Stomach (tissue), 8 donors: ENCODE measurements at regions not wholly inside any gene's neighbourhood (a gene's known extent, or its start where the extent isn't known, plus 50 kb on each side); places are given as distances from the start of the nearest gene placed in this dataset.
"Not testable (repeated sequence)": the region's sequence is repeated elsewhere in the genome, so short reads cannot be mapped to it uniquely, and the experiment has no call there.

Source experiments
- DNase-seq, 2 donors: peaks; one replicate each; pipeline versions ENCODE4 v3.0.0 to v3.0.0-alpha.2; 2013 to 2019
- H3K27ac ChIP-seq, 5 donors: fragments of 200-600 bp in 4 of 5; sonication (generic) in 4 of 5; one replicate each; pipeline ENCODE4 v1.5.1; 2013 to 2019; ENCODE audit warnings: mild to moderate bottlenecking in 1 of 5, moderate library complexity in 1 of 5
- H3K27me3 ChIP-seq, 3 donors: fragments of 200-600 bp; sonication (generic); one replicate each; pipeline ENCODE4 v1.5.1; 2017 to 2019; ENCODE audit warnings: mixed run types in 1 of 3
- H3K36me3 ChIP-seq, 4 donors: fragments of 200-600 bp; sonication (generic); 1 replicate in 3 of 4; 2 replicates in 1 of 4; pipeline ENCODE4 v1.5.1; 2016 to 2019
- H3K4me1 ChIP-seq, 4 donors: fragments of 200-600 bp; sonication (generic); one replicate each; pipeline ENCODE4 v1.5.1; 2016 to 2019
- H3K4me3 ChIP-seq, 4 donors: fragments of 200-600 bp; sonication (generic) in 3 of 4; one replicate each; pipeline ENCODE4 v1.5.1; 2016 to 2019; ENCODE audit warnings: mild to moderate bottlenecking in 1 of 4
- H3K9me3 ChIP-seq, 4 donors: fragments of 200-600 bp; sonication (generic); one replicate each; pipeline ENCODE4 v1.5.1; 2016 to 2019
- EP300 ChIP-seq: sonication (generic); formaldehyde crosslinking; IDR thresholded peaks from one replicate; pipeline ENCODE4 v1.6.1; 2017; ENCODE audit warnings: antibody characterized with exemption
- POLR2A ChIP-seq, 4 donors: fragments of 450-650 bp; IDR thresholded peaks; one replicate each; pipeline ENCODE4 v1.6.1; 2016; ENCODE audit warnings: antibody characterized with exemption in 4 of 4, control low read depth in 2 of 4, mild to moderate bottlenecking in 1 of 4, moderate library complexity in 1 of 4
- POLR2AphosphoS5 ChIP-seq, 3 donors: sonication (generic); formaldehyde crosslinking; IDR thresholded peaks; one replicate each; pipeline ENCODE4 v1.6.1; 2016; ENCODE audit warnings: antibody characterized with exemption in 3 of 3
- WGBS, 5 donors: extraction: QIAGEN DNeasy Blood & Tissue Kit in 3 of 5; methylation state at CpG; one replicate each; pipeline versions ENCODE4 v1.1.5 to v1.1.7; 2013 to 2018; 5-methylcytosine and 5-hydroxymethylcytosine counted together
- intact Hi-C: fragments of 100-400 bp; cut with DNase I; formaldehyde crosslinking; loops from one replicate; pipeline ENCODE4 v1.15.1; 2023; ENCODE audit warnings: low total_unique reads
- TF ChIP-seq, protein P1 (sequence below), 7 experiments: fragments of 450-650 bp in 4 of 7; fragments of 200-600 bp in 3 of 7; sonication (generic) in 3 of 7; IDR thresholded peaks; one replicate each; pipeline ENCODE4 v1.5.1; 2016 to 2019; ENCODE audit warnings: antibody characterized with exemption in 7 of 7, control low read depth in 2 of 7, mild to moderate bottlenecking in 1 of 7
- donor health status: healthy with polysubstance abuse.
- donor health status: Bipolar disorder and iron deficiency.
- donor health status: healthy.

DNA sequence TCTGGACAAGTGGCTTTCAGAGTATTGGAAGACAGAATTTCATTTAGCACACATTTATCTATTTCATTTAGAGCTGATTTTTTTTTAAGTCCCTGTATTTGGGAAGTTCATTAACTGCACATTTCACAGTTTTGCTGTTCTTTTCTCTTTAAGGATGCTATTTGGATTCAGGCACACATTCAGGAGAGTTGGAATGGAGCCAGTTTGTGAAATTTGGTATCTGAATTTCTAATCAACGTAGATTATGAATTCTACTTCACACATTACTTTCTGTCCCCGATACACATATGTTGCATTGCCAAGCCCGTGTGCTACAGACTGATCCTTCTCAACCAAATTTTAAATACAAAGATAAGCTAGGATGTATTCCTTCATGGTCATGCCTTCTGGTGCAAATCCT is 503.9 kb downstream of the IRS1 start:
- TF ChIP-seq POLR2AphosphoS5 (IDR thresholded peaks at IDR 0.05) (no peak), EP300 (no peak), POLR2A (IDR thresholded peaks at IDR 0.05) (no peak)
- TF ChIP-seq, protein P1, sequence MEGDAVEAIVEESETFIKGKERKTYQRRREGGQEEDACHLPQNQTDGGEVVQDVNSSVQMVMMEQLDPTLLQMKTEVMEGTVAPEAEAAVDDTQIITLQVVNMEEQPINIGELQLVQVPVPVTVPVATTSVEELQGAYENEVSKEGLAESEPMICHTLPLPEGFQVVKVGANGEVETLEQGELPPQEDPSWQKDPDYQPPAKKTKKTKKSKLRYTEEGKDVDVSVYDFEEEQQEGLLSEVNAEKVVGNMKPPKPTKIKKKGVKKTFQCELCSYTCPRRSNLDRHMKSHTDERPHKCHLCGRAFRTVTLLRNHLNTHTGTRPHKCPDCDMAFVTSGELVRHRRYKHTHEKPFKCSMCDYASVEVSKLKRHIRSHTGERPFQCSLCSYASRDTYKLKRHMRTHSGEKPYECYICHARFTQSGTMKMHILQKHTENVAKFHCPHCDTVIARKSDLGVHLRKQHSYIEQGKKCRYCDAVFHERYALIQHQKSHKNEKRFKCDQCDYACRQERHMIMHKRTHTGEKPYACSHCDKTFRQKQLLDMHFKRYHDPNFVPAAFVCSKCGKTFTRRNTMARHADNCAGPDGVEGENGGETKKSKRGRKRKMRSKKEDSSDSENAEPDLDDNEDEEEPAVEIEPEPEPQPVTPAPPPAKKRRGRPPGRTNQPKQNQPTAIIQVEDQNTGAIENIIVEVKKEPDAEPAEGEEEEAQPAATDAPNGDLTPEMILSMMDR (IDR thresholded peaks at IDR 0.05) = no peak
- H3K4me1 ChIP-seq = no peaks in the 10 kb centered on the region
- H3K27me3 ChIP-seq = no peaks in the 10 kb centered on the region
- H3K27ac ChIP-seq = no peak overlapping the region
- H3K9me3 ChIP-seq = peaks cover 3 to 20% (median 16%) of the 10 kb centered on the region in 4 donors
- whole genome bisulfite sequencing, 5 donors = 80 to 91% (median 84%) methylated on average over 3 of the region's 3 CpGs
- intact Hi-C loops = no loop called here
- no peak overlapping the region for H3K4me3 ChIP-seq
- H3K36me3 ChIP-seq = no peaks in the 10 kb centered on the region
- no peak for DNase-seq

DNA sequence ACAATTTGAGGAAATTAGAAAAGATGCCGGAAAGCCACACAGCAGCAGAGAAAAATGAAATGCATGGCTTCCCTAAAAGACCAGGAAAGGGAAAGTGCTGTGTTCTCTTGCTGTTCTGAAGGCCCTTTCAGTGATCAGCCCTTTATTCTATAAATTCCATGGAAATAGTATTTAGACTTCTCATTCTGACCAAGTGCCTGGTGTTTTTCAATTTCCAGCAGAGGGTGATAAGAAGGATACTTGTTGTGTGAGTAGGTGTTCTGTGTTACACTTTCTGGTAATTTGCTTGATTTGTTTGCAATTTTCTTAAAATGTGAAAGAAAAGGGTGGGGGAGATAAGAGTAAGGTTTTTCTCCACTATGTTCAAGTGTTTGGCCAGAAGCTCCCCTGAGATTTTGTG is 504.5 kb downstream of the IRS1 start:
- Histone ChIP-seq H3K4me1 (no peaks in the 10 kb centered on the region), H3K36me3 (no peaks in the 10 kb centered on the region), H3K27ac (no peak overlapping the region), H3K27me3 (no peaks in the 10 kb centered on the region), H3K9me3 (peaks cover 3 to 25% (median 18%) of the 10 kb centered on the region in 4 donors), H3K4me3 (no peak overlapping the region)
- DNase-seq = no peak
- no peak for TF ChIP-seq POLR2A (IDR thresholded peaks at IDR 0.05)
- TF ChIP-seq POLR2AphosphoS5 (IDR thresholded peaks at IDR 0.05) = no peak
- intact Hi-C loops = no loop called here
- 0 to 44% (median 0%) methylated on average over 1 of the region's 1 CpG for WGBS, 5 donors

DNA sequence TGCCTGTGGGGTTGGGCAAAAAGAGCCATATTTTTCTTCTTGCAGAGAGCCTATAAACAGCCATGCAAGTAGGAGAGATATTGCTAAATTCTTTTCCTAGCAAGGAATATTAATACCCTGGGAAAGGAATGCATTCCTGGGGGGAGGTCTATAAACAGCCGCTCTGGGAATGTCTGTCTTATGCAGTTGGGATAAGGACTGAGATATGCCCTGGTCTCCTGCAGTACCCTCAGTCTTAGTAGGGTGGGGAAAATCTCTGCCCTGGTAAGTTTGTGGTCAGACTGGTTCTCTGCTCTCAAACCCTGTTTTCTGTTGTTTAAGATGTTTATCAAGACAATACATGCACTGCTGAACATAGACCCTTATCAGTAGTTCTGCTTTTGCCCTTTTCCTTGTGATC is 508.3 kb downstream of the IRS1 start:
- H3K27me3 ChIP-seq, intact Hi-C loops, H3K4me3 ChIP-seq, H3K4me1 ChIP-seq, DNase-seq, H3K27ac ChIP-seq, H3K36me3 ChIP-seq: not testable (repeated sequence)
- peaks cover 3 to 25% (median 18%) of the 10 kb centered on the region in 4 donors for H3K9me3 ChIP-seq
- 81 to 100% (median 96%) methylated on average over 1 of the region's 1 CpG for WGBS, 5 donors

DNA sequence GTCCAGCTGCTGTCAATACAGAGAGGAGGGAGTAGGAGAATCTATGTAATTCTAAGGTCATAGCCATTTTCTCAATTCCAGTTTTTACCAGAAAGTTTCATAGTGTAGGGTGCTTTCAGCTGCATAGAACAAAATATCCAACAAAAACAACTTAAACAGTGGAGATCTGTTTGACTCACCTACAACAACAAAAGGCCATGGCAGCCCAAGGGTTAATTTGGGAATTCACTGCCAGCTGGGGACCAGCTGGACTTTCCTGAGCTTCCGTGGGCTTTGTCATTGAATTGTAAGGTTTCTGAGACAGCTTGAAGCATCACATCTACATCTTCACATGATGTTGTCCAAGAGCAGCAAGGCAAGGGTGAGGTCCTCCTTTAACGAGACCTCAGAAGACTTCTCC is 512.7 kb downstream of the IRS1 start:
- Histone ChIP-seq H3K36me3 (no peaks in the 10 kb centered on the region), H3K27me3 (no peaks in the 10 kb centered on the region), H3K27ac (no peak overlapping the region), H3K4me1 (no peaks in the 10 kb centered on the region), H3K4me3 (no peak overlapping the region), H3K9me3 (peaks cover under 1 to 18% (median 11%) of the 10 kb centered on the region in 4 donors)
- TF ChIP-seq POLR2A (IDR thresholded peaks at IDR 0.05) (no peak), EP300 (no peak), POLR2AphosphoS5 (IDR thresholded peaks at IDR 0.05) (no peak)
- TF ChIP-seq, protein P1 (IDR thresholded peaks at IDR 0.05) = no peak
- intact Hi-C loops = no loop called here
- DNase-seq = no peak
- WGBS, 5 donors = 60 to 76% (median 71%) methylated on average over 2 of the region's 2 CpGs

DNA sequence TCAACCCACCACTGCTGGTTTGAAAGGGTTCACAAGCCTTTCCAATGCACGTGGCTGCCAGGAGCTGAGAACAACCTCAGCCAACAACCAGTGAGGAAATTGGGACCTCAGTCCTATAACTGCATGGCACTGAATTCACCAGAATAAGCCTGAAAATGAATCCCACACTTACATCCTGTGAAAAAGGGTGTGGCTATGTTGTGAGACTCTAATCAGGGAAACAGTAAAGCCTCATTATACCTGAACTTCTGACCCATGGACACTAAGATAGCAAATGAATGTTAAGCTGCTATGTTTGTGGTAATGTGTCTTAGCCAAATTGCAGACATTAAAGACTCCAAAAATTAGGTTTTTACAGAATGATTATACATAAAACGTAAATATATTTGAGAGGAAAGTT is 515.8 kb downstream of the IRS1 start:
- peak in 1 of 2 donors; percentile 6 for DNase-seq
- Histone ChIP-seq H3K4me1 (no peaks in the 10 kb centered on the region), H3K27ac (no peak overlapping the region), H3K9me3 (no peaks in the 10 kb centered on the region), H3K36me3 (no peaks in the 10 kb centered on the region), H3K4me3 (no peak overlapping the region), H3K27me3 (no peaks in the 10 kb centered on the region)
- intact Hi-C loops = no loop called here
- WGBS, 5 donors = 48 to 63% (median 61%) methylated on average over 2 of the region's 2 CpGs
- TF ChIP-seq, protein P1 (IDR thresholded peaks at IDR 0.05) = no peak
- TF ChIP-seq POLR2AphosphoS5 (IDR thresholded peaks at IDR 0.05) = no peak
